ENCODE measurements at regions not wholly inside any gene's neighbourhood (a gene's known extent, or its start where the extent isn't known, plus 50 kb on each side); places are given as distances from the start of the nearest gene placed in this dataset.

DNA sequence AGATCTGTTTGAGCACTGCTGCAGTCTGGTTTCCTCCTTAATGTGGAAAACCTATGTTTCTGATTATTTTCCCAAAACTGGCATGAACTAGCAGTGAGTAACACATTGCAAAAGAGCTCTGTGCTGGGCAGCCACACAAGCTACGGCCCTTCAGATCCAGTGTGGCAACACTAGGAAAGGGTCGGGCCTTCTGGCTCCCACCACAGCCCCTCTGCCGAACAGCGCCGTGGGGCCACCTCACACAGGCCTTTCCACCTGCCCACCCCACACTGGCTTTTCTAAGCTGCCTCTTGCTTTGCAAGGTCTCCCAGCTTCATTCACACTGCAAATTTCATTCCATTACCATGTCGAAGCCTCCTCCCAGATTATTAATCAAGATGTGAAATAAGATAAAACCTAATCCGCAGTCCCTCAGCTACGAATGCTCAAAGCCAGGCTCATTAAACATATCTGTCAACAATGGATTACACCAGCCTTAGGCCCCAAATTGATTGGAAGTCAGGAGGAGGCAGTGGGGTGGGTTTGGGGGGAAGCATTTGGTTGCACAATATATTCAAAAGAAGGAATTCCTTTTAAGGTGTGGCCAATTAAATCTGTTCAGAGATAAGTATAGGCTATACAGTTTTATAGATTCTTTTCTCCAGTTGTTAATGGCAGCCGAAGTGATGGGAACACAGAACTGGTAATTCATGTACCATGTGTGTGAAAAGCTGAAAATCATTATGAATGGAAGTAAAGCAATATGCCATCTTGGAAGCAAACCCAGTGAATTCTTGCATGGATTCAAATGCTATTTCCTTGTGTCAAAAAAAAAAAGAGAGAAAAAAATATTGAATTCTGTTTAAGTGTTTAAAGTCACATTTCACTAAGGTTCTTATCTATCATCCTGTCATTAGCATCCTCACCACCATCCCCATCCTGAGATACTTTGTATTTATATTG is 223.7 kb downstream of the MTERF1 start:
- no peaks in the 10 kb centered on the region for H3K9me3 ChIP-seq
- DNase-seq (no peak), ATAC-seq (no peak)
- no peaks in the 10 kb centered on the region for H3K36me3 ChIP-seq
- TF ChIP-seq, protein P1, sequence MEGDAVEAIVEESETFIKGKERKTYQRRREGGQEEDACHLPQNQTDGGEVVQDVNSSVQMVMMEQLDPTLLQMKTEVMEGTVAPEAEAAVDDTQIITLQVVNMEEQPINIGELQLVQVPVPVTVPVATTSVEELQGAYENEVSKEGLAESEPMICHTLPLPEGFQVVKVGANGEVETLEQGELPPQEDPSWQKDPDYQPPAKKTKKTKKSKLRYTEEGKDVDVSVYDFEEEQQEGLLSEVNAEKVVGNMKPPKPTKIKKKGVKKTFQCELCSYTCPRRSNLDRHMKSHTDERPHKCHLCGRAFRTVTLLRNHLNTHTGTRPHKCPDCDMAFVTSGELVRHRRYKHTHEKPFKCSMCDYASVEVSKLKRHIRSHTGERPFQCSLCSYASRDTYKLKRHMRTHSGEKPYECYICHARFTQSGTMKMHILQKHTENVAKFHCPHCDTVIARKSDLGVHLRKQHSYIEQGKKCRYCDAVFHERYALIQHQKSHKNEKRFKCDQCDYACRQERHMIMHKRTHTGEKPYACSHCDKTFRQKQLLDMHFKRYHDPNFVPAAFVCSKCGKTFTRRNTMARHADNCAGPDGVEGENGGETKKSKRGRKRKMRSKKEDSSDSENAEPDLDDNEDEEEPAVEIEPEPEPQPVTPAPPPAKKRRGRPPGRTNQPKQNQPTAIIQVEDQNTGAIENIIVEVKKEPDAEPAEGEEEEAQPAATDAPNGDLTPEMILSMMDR (IDR thresholded peaks at IDR 0.05 in 4 of 5, conservative IDR thresholded peaks at IDR 0.05 in 1 of 5): no peak
- no peak for TF ChIP-seq POLR2A (IDR thresholded peaks at IDR 0.05)
- no peaks in the 10 kb centered on the region for H3K4me1 ChIP-seq
- intact Hi-C loops (cut with DNase I; ENCODE audit: low total_unique reads): no loop called here
- H3K27ac ChIP-seq: no peak overlapping the region
- no peak overlapping the region for H3K4me3 ChIP-seq
- in situ Hi-C loops (cut with MboI; ENCODE audit: low sequenced_read_pairs in 4 of 4): no loop called here
- H3K27me3 ChIP-seq: no peaks in the 10 kb centered on the region

- H3K36me3 ChIP-seq: no peaks in the 10 kb centered on the region
- no peak for DNase-seq
- no peak for ATAC-seq
- no peak overlapping the region for H3K27ac ChIP-seq
- no peak overlapping the region for H3K4me3 ChIP-seq
- H3K27me3 ChIP-seq: no peaks in the 10 kb centered on the region
- intact Hi-C loops (cut with DNase I; ENCODE audit: low total_unique reads) (no loop called here), in situ Hi-C loops (cut with MboI; ENCODE audit: low sequenced_read_pairs in 4 of 4) (no loop called here)
- H3K9me3 ChIP-seq: no peaks in the 10 kb centered on the region
- TF ChIP-seq POLR2A (IDR thresholded peaks at IDR 0.05): no peak
- TF ChIP-seq, protein P1 (IDR thresholded peaks at IDR 0.05 in 4 of 5, conservative IDR thresholded peaks at IDR 0.05 in 1 of 5): no peak
- H3K4me1 ChIP-seq: no peaks in the 10 kb centered on the region
Measured at GRCh38 chr7:91657483-91658071, 222.9 kb downstream of the MTERF1 start.

DNA sequence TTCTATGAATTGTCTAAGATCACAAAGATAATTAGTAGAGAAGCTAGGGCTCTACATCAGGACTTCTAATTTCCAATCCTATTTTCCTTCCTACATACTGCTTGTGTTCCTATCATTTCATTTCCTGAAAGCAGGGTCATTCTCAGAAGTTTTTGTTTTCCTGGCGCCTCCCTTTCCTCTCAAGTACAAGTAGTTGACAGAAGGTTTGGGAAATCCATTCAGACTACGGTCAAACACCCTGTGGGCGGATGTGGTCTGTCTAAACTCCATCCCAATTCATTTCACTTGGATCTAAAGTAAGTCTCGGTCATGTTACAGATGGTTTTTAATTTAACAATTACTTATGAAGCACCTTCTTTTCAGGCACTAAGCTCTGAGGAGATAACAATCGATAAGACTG is 221.4 kb downstream of the MTERF1 start:
- ATAC-seq (no peak), DNase-seq (no peak)
- in situ Hi-C loops (cut with MboI; ENCODE audit: low sequenced_read_pairs in 4 of 4) (no loop called here), intact Hi-C loops (cut with DNase I; ENCODE audit: low total_unique reads) (no loop called here)
- no peaks in the 10 kb centered on the region for H3K36me3 ChIP-seq
- H3K9me3 ChIP-seq: no peaks in the 10 kb centered on the region
- TF ChIP-seq, protein P1 (IDR thresholded peaks at IDR 0.05 in 4 of 5, conservative IDR thresholded peaks at IDR 0.05 in 1 of 5): no peak
- no peak for TF ChIP-seq POLR2A (IDR thresholded peaks at IDR 0.05)
- H3K4me3 ChIP-seq: no peak overlapping the region
- H3K27ac ChIP-seq: no peak overlapping the region
- H3K4me1 ChIP-seq: no peaks in the 10 kb centered on the region
- H3K27me3 ChIP-seq: no peaks in the 10 kb centered on the region

DNA sequence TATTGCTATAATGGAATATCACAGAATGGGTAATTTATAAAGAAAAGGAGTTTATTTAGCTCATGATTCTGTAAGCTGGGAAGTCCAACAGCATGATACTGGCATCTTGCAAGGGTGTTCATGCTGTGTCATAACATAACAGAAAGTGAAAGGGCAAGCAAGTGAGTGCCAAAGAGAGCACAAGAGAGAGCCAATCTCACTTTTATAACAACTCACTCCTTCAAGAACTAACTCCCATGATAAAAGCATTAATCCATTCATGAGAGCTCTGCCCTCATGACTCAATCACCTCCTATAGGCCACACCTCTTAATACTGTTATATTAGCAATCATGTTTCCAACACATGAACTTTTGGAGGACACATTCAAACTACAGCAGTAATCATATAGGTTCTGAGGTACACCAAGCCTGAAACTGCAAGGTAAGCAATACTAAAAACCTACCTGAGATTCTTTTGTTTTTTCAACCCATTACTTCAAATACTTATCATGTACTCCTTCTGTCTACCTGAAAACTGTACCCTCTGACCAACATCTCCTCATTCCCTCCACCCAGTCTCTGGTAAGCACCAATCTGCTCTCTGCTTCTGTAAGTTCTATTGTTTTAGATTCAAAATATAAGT is 219.7 kb downstream of the MTERF1 start:
- no peak overlapping the region for H3K27ac ChIP-seq
- no peak overlapping the region for H3K4me3 ChIP-seq
- DNase-seq (no peak), ATAC-seq (no peak)
- H3K36me3 ChIP-seq: no peaks in the 10 kb centered on the region
- H3K27me3 ChIP-seq: no peaks in the 10 kb centered on the region
- no peak for TF ChIP-seq POLR2A (IDR thresholded peaks at IDR 0.05)
- TF ChIP-seq, protein P1 (IDR thresholded peaks at IDR 0.05 in 4 of 5, conservative IDR thresholded peaks at IDR 0.05 in 1 of 5): no peak
- no peaks in the 10 kb centered on the region for H3K4me1 ChIP-seq
- H3K9me3 ChIP-seq: no peaks in the 10 kb centered on the region
- intact Hi-C loops (cut with DNase I; ENCODE audit: low total_unique reads): no loop called here
- in situ Hi-C loops (cut with MboI; ENCODE audit: low sequenced_read_pairs in 4 of 4): no loop called here
